ENCODE measurements at regions not wholly inside any gene's neighbourhood (a gene's known extent, or its start where the extent isn't known, plus 50 kb on each side); places are given as distances from the start of the nearest gene placed in this dataset.

DNA sequence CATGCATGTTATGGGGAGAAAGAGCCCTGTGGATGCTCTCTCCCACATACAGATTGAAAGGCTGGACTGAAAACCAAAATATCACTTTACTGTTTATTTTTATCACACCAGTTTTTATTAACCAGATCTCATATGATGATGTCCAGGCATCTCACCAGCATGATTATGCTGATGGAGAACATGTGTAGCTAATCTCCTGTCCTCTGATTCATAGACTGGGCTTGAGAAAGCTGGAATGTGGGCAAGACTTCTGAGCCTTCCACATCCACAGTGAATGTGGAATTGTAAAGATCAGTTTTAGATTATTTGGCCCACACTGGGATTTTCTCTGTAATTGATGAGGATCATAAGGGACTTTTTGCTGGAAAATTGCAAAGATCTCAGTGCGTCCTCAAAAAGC, 137.9 kb downstream of the ICOS start:
- WGBS, result 78% methylated on average over 1 of the region's 1 CpG
- Histone ChIP-seq H3K4me1 (replicated peaks) (no peaks in the 10 kb centered on the region), H3K4me3 (no peak overlapping the region), H3K36me3 (no peaks in the 10 kb centered on the region), H3K27me3 (replicated peaks; ENCODE audit: insufficient read depth) (no peaks in the 10 kb centered on the region), H3K27ac (no peak overlapping the region), H3K9me3 (no peaks in the 10 kb centered on the region)
- no peak for DNase-seq (ENCODE audit: low spot score)
- intact Hi-C loops (cut with DNase I), result no loop called here
- TF ChIP-seq POLR2A (IDR thresholded peaks at IDR 0.05), result no peak
- no peak for TF ChIP-seq POLR2AphosphoS5 (IDR thresholded peaks at IDR 0.05)
- TF ChIP-seq, protein P1, sequence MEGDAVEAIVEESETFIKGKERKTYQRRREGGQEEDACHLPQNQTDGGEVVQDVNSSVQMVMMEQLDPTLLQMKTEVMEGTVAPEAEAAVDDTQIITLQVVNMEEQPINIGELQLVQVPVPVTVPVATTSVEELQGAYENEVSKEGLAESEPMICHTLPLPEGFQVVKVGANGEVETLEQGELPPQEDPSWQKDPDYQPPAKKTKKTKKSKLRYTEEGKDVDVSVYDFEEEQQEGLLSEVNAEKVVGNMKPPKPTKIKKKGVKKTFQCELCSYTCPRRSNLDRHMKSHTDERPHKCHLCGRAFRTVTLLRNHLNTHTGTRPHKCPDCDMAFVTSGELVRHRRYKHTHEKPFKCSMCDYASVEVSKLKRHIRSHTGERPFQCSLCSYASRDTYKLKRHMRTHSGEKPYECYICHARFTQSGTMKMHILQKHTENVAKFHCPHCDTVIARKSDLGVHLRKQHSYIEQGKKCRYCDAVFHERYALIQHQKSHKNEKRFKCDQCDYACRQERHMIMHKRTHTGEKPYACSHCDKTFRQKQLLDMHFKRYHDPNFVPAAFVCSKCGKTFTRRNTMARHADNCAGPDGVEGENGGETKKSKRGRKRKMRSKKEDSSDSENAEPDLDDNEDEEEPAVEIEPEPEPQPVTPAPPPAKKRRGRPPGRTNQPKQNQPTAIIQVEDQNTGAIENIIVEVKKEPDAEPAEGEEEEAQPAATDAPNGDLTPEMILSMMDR (IDR thresholded peaks at IDR 0.05), result no peak

DNA sequence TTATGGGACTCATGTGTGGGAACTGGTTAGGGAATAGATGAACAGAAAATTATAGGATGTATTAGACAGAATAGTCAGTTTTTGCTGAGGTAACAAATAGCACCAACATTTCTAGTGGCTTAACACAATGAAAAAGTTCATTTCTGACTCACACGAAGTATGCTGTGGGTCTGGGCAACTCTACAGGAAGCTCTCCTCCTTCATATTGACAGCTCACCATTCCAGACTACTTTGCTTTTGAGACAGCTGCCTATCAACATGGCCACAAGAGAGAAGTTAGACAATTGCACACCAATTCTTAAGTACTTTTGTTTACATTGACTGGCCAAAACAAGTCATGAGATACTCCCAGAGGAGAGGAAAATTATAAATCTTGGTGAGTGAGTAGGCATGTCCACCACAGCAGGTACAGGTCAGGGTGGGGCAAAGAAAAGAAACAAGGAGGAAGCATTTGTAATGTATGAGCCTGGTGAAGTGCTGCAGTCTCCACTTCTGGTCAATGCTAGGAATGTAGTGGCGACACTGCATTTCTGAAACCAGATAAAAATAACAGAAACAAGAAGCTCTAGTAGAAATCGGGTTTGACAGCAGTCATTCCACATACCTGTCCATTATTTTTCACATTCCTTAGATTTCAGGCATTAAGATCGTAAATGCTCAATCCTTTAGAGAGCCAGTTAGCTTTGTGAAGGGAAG, 141.6 kb downstream of the ICOS start:
- no peak for DNase-seq (ENCODE audit: low spot score)
- Histone ChIP-seq H3K4me1 (replicated peaks) (no peaks in the 10 kb centered on the region), H3K36me3 (no peaks in the 10 kb centered on the region), H3K27ac (no peak overlapping the region), H3K27me3 (replicated peaks; ENCODE audit: insufficient read depth) (no peaks in the 10 kb centered on the region), H3K4me3 (no peak overlapping the region), H3K9me3 (no peaks in the 10 kb centered on the region)
- TF ChIP-seq POLR2AphosphoS5 (IDR thresholded peaks at IDR 0.05) (no peak), POLR2A (IDR thresholded peaks at IDR 0.05) (no peak)
- TF ChIP-seq, protein P1 (IDR thresholded peaks at IDR 0.05), result no peak
- WGBS, result 76% methylated on average over 4 of the region's 4 CpGs
- intact Hi-C loops (cut with DNase I), result no loop called here

GRCh38 chr2:204081487-204082425, 145.2 kb downstream of the ICOS start:
- no peaks in the 10 kb centered on the region for H3K36me3 ChIP-seq
- WGBS, result 93% methylated on average over 12 of the region's 12 CpGs
- DNase-seq (ENCODE audit: low spot score), result no peak
- no peaks in the 10 kb centered on the region for H3K4me1 ChIP-seq (replicated peaks)
- H3K27ac ChIP-seq, result no peak overlapping the region
- TF ChIP-seq POLR2AphosphoS5 (IDR thresholded peaks at IDR 0.05) (no peak), POLR2A (IDR thresholded peaks at IDR 0.05) (no peak)
- TF ChIP-seq, protein P1 (IDR thresholded peaks at IDR 0.05), result no peak
- intact Hi-C loops (cut with DNase I), result no loop called here
- H3K27me3 ChIP-seq (replicated peaks; ENCODE audit: insufficient read depth), result no peaks in the 10 kb centered on the region
- no peaks in the 10 kb centered on the region for H3K9me3 ChIP-seq
- H3K4me3 ChIP-seq, result no peak overlapping the region

- whole genome bisulfite sequencing, result 9% methylated on average over 1 of the region's 1 CpG
- Histone ChIP-seq H3K4me3 (no peak overlapping the region), H3K9me3 (no peaks in the 10 kb centered on the region), H3K36me3 (no peaks in the 10 kb centered on the region), H3K27me3 (replicated peaks; ENCODE audit: insufficient read depth) (no peaks in the 10 kb centered on the region), H3K27ac (no peak overlapping the region), H3K4me1 (replicated peaks) (no peaks in the 10 kb centered on the region)
- intact Hi-C loops (cut with DNase I), result no loop called here
- no peak for DNase-seq (ENCODE audit: low spot score)
- TF ChIP-seq POLR2AphosphoS5 (IDR thresholded peaks at IDR 0.05), result no peak
- TF ChIP-seq, protein P1 (IDR thresholded peaks at IDR 0.05), result no peak
- TF ChIP-seq POLR2A (IDR thresholded peaks at IDR 0.05), result no peak
These were observed 149.6 kb downstream of the ICOS start for GRCh38 chr2:204086167-204086566.

All from prostate gland (tissue), 2 donors.